Neuronal stem cell (in vitro differentiated cells): ENCODE measurements at regions not wholly inside any gene's neighbourhood (a gene's known extent, or its start where the extent isn't known, plus 50 kb on each side); places are given as distances from the start of the nearest gene placed in this dataset.

Experiments used
- DNase-seq: peaks from one replicate; pipeline ENCODE4 v3.0.0-alpha.2; 2013; ENCODE audit warnings: low spot score
- H2AFZ ChIP-seq: one replicate; pipeline ENCODE4 v1.6.1; 2013; ENCODE audit warnings: mild to moderate bottlenecking, low read length, inconsistent platforms
- H2AK5ac ChIP-seq: 2 replicates; pipeline ENCODE4 v1.6.1; 2013; ENCODE audit warnings: low read depth, mild to moderate bottlenecking, inconsistent platforms, low read length, moderate library complexity, mixed read lengths
- H2BK120ac ChIP-seq: 2 replicates; pipeline ENCODE4 v1.6.1; 2013; ENCODE audit warnings: low read depth, mild to moderate bottlenecking, inconsistent platforms, low read length, moderate library complexity, mixed read lengths
- H2BK12ac ChIP-seq: one replicate; pipeline ENCODE4 v1.6.1; 2013; ENCODE audit warnings: low read length, inconsistent platforms
- H2BK15ac ChIP-seq: 2 replicates; pipeline ENCODE4 v1.6.1; 2013; ENCODE audit warnings: mild to moderate bottlenecking, low read length, inconsistent platforms, mixed read lengths
- H2BK5ac ChIP-seq: one replicate; pipeline ENCODE4 v1.6.1; 2013; ENCODE audit warnings: inconsistent platforms, mild to moderate bottlenecking, low read length, moderate library complexity
- H3K14ac ChIP-seq: one replicate; pipeline ENCODE4 v1.6.1; 2013; ENCODE audit warnings: low read length, inconsistent platforms
- H3K18ac ChIP-seq: 2 replicates; pipeline ENCODE4 v1.6.1; 2013; ENCODE audit warnings: low read length, inconsistent platforms
- H3K23ac ChIP-seq: 2 replicates; pipeline ENCODE4 v1.6.1; 2013; ENCODE audit warnings: low read depth, mild to moderate bottlenecking, mixed read lengths, low read length, inconsistent platforms; ENCODE audit not compliant: poor library complexity
- H3K27ac ChIP-seq: replicated peaks from 3 replicates; pipeline ENCODE4 v1.5.1; 2013; ENCODE audit warnings: low read length, inconsistent platforms
- H3K27me3 ChIP-seq, 3 experiments: 2 replicates each; pipeline ENCODE4 v1.6.1; 2013; ENCODE audit warnings: low read length in 3 of 3, mild to moderate bottlenecking in 2 of 3, inconsistent platforms in 1 of 3, low read depth in 1 of 3, mixed read lengths in 1 of 3, moderate library complexity in 1 of 3; ENCODE audit not compliant: control insufficient read depth in 3 of 3, insufficient read depth in 3 of 3
- H3K36me3 ChIP-seq, 2 donors: replicated peaks in 1 of 2; 2 replicates each; pipeline ENCODE4 v1.6.1; 2013; ENCODE audit warnings: low read length in 2 of 2; ENCODE audit not compliant: control insufficient read depth in 2 of 2, insufficient read depth in 2 of 2
- H3K4ac ChIP-seq: 2 replicates; pipeline ENCODE4 v1.6.1; 2013; ENCODE audit warnings: inconsistent platforms, mild to moderate bottlenecking, low read length, moderate library complexity
- H3K4me1 ChIP-seq, 2 donors: 1 replicate in 1 of 2; 2 replicates in 1 of 2; pipeline ENCODE4 v1.6.1; 2013; ENCODE audit warnings: low read length in 2 of 2, low read depth in 1 of 2; ENCODE audit not compliant: control insufficient read depth in 2 of 2, insufficient read depth in 1 of 2
- H3K4me2 ChIP-seq: one replicate; pipeline ENCODE4 v1.6.1; 2013; ENCODE audit warnings: mild to moderate bottlenecking, low read length, inconsistent platforms; ENCODE audit not compliant: insufficient read depth, poor library complexity, severe bottlenecking
- H3K4me3 ChIP-seq, 2 donors: 2 replicates each; pipeline ENCODE4 v1.5.1; 2013; ENCODE audit warnings: low read length in 2 of 2, mild to moderate bottlenecking in 2 of 2, inconsistent platforms in 1 of 2, moderate library complexity in 1 of 2
- H3K79me1 ChIP-seq: one replicate; pipeline ENCODE4 v1.6.1; 2013; ENCODE audit warnings: low read depth, mild to moderate bottlenecking, inconsistent platforms, low read length, moderate library complexity
- H3K9ac ChIP-seq: one replicate; pipeline ENCODE4 v1.6.1; 2013; ENCODE audit warnings: mild to moderate bottlenecking, low read depth, low read length, inconsistent platforms; ENCODE audit not compliant: poor library complexity
- H3K9me3 ChIP-seq, 2 donors: replicated peaks in 1 of 2; 2 replicates each; pipeline versions ENCODE3 to v1.6.1; 2013; ENCODE audit warnings: low read length in 2 of 2, mild to moderate bottlenecking in 2 of 2, inconsistent platforms in 1 of 2, low read depth in 1 of 2, mixed read lengths in 1 of 2, moderate library complexity in 1 of 2; ENCODE audit not compliant: control insufficient read depth in 2 of 2, insufficient read depth in 1 of 2
- H4K8ac ChIP-seq: one replicate; pipeline ENCODE4 v1.6.1; 2013; ENCODE audit warnings: low read depth, mild to moderate bottlenecking, inconsistent platforms, low read length, moderate library complexity
- H4K91ac ChIP-seq: one replicate; pipeline ENCODE4 v1.6.1; 2013; ENCODE audit warnings: low read length, low read depth, mild to moderate bottlenecking, inconsistent platforms; ENCODE audit not compliant: poor library complexity
- WGBS, 2 donors: extraction: QIAGEN DNeasy Blood & Tissue Kit; methylation state at CpG; one replicate each; pipeline ENCODE4 v1.1.7; 2013; ENCODE audit warnings: missing lambda C conversion rate in 2 of 2, mixed read lengths in 1 of 2; ENCODE audit not compliant: insufficient read length in 2 of 2, insufficient replicate concordance in 1 of 2; ENCODE audit errors: extremely low coverage in 2 of 2; 5-methylcytosine and 5-hydroxymethylcytosine counted together

- no peak overlapping the region for H2BK15ac ChIP-seq
- no peak overlapping the region for H3K9ac ChIP-seq
- H3K4me1 ChIP-seq: no peaks in the 10 kb centered on the region
- H3K79me1 ChIP-seq: no peaks in the 10 kb centered on the region
- no peak overlapping the region for H3K4me2 ChIP-seq
- no peak overlapping the region for H3K14ac ChIP-seq
- H3K9me3 ChIP-seq: no peaks in the 10 kb centered on the region
- no peak overlapping the region for H4K8ac ChIP-seq
- WGBS, 2 donors: no CpG with 5 or more reads among the region's 2 CpGs
- no peaks in the 10 kb centered on the region for H3K36me3 ChIP-seq
- H3K23ac ChIP-seq: no peak overlapping the region
- H3K4ac ChIP-seq: no peak overlapping the region
- no peak overlapping the region for H2BK120ac ChIP-seq
- no peak overlapping the region for H2AFZ ChIP-seq
- DNase-seq: no peak
- no peak overlapping the region for H2AK5ac ChIP-seq
- no peaks in the 10 kb centered on the region for H3K27me3 ChIP-seq
- no peak overlapping the region for H3K27ac ChIP-seq
- H4K91ac ChIP-seq: no peak overlapping the region
- no peak overlapping the region for H2BK5ac ChIP-seq
- no peak overlapping the region for H3K4me3 ChIP-seq
- no peak overlapping the region for H3K18ac ChIP-seq
- H2BK12ac ChIP-seq: no peak overlapping the region
Measured at GRCh38 chr11:109644152-109644551, 222.2 kb downstream of the C11orf87 start.

- no peak overlapping the region for H3K4me3 ChIP-seq
- no peak overlapping the region for H2AFZ ChIP-seq
- H2BK12ac ChIP-seq: no peak overlapping the region
- H3K4me1 ChIP-seq: no peaks in the 10 kb centered on the region
- H4K91ac ChIP-seq: no peak overlapping the region
- H3K9ac ChIP-seq: no peak overlapping the region
- no peak overlapping the region for H3K27ac ChIP-seq
- no peaks in the 10 kb centered on the region for H3K9me3 ChIP-seq
- H2BK5ac ChIP-seq: no peak overlapping the region
- no peak overlapping the region for H3K14ac ChIP-seq
- H3K27me3 ChIP-seq: no peaks in the 10 kb centered on the region
- H3K4ac ChIP-seq: no peak overlapping the region
- H2BK120ac ChIP-seq: no peak overlapping the region
- H3K18ac ChIP-seq: no peak overlapping the region
- H3K23ac ChIP-seq: no peak overlapping the region
- no peak overlapping the region for H2AK5ac ChIP-seq
- H4K8ac ChIP-seq: no peak overlapping the region
- H3K36me3 ChIP-seq: no peaks in the 10 kb centered on the region
- no peaks in the 10 kb centered on the region for H3K79me1 ChIP-seq
- no peak overlapping the region for H2BK15ac ChIP-seq
- no peak for DNase-seq
- H3K4me2 ChIP-seq: no peak overlapping the region
Measured at GRCh38 chr11:109648804-109649203, 226.8 kb downstream of the C11orf87 start.

- no peak overlapping the region for H2BK15ac ChIP-seq
- no peak overlapping the region for H2AK5ac ChIP-seq
- H2AFZ ChIP-seq: no peak overlapping the region
- no peak overlapping the region for H3K14ac ChIP-seq
- H3K4me3 ChIP-seq: no peak overlapping the region
- no peak overlapping the region for H3K9ac ChIP-seq
- no peaks in the 10 kb centered on the region for H3K9me3 ChIP-seq
- H3K4me1 ChIP-seq: no peaks in the 10 kb centered on the region
- H4K8ac ChIP-seq: no peak overlapping the region
- no peak overlapping the region for H2BK12ac ChIP-seq
- H4K91ac ChIP-seq: no peak overlapping the region
- H3K27ac ChIP-seq: no peak overlapping the region
- H2BK5ac ChIP-seq: no peak overlapping the region
- no peak overlapping the region for H2BK120ac ChIP-seq
- no peak overlapping the region for H3K4me2 ChIP-seq
- no peaks in the 10 kb centered on the region for H3K79me1 ChIP-seq
- WGBS, 2 donors: no CpG with 5 or more reads among the region's 2 CpGs
- H3K36me3 ChIP-seq: no peaks in the 10 kb centered on the region
- no peaks in the 10 kb centered on the region for H3K27me3 ChIP-seq
- no peak for DNase-seq
- H3K23ac ChIP-seq: no peak overlapping the region
- no peak overlapping the region for H3K4ac ChIP-seq
- no peak overlapping the region for H3K18ac ChIP-seq
Measured at GRCh38 chr11:109654091-109654490, 232.1 kb downstream of the C11orf87 start.

GRCh38 chr11:109658190-109658589 lies 236.2 kb downstream of the C11orf87 start:
- Histone ChIP-seq H4K91ac (no peak overlapping the region), H4K8ac (no peak overlapping the region), H2AFZ (no peak overlapping the region), H3K9me3 (no peaks in the 10 kb centered on the region), H3K4me2 (no peak overlapping the region), H3K36me3 (no peaks in the 10 kb centered on the region), H3K4me3 (no peak overlapping the region), H2AK5ac (no peak overlapping the region), H3K27me3 (no peaks in the 10 kb centered on the region), H2BK120ac (no peak overlapping the region), H3K4me1 (no peaks in the 10 kb centered on the region), H2BK5ac (no peak overlapping the region), H2BK12ac (no peak overlapping the region), H3K23ac (no peak overlapping the region), H3K27ac (no peak overlapping the region), H2BK15ac (no peak overlapping the region), H3K14ac (no peak overlapping the region), H3K18ac (no peak overlapping the region), H3K4ac (no peak overlapping the region), H3K79me1 (no peaks in the 10 kb centered on the region), H3K9ac (no peak overlapping the region)
- WGBS, 2 donors: no CpG with 5 or more reads among the region's 4 CpGs
- no peak for DNase-seq
